Upper lobe of left lung (tissue), 6 donors: ENCODE measurements at regions not wholly inside any gene's neighbourhood (a gene's known extent, or its start where the extent isn't known, plus 50 kb on each side); places are given as distances from the start of the nearest gene placed in this dataset.

Experiments used
- ATAC-seq, 2 donors: fragments of 200-7000 bp; cut with Tn5 transposase; one replicate each; pipeline ENCODE4 v1.9.1; 2022; ENCODE audit warnings: mild to moderate bottlenecking in 2 of 2, moderate library complexity in 2 of 2; ENCODE audit not compliant: low FRiP score in 2 of 2
- DNase-seq, 2 donors: peaks; one replicate each; pipeline ENCODE4 v3.0.0-alpha.2; 2019 to 2020
- H3K27ac ChIP-seq, 4 donors: fragments of 200-600 bp; sonication (generic); one replicate each; pipeline ENCODE4 v1.5.1; 2016 to 2019
- H3K27me3 ChIP-seq, 4 donors: fragments of 200-600 bp; sonication (generic); one replicate each; pipeline ENCODE4 v1.5.1; 2017 to 2019
- H3K36me3 ChIP-seq, 4 donors: fragments of 200-600 bp; sonication (generic); one replicate each; pipeline ENCODE4 v1.5.1; 2016 to 2019
- H3K4me1 ChIP-seq, 4 donors: fragments of 200-600 bp; sonication (generic); one replicate each; pipeline ENCODE4 v1.5.1; 2018 to 2019
- H3K4me3 ChIP-seq, 4 donors: fragments of 200-600 bp; sonication (generic); one replicate each; pipeline ENCODE4 v1.5.1; 2017 to 2019; ENCODE audit warnings: mild to moderate bottlenecking in 2 of 4, moderate library complexity in 1 of 4
- H3K9me3 ChIP-seq, 4 donors: fragments of 200-600 bp; sonication (generic); one replicate each; pipeline ENCODE4 v1.5.1; 2018 to 2019
- EP300 ChIP-seq, 4 donors: sonication (generic); formaldehyde crosslinking; IDR thresholded peaks; one replicate each; pipeline ENCODE4 v1.5.1; 2017; ENCODE audit warnings: antibody characterized with exemption in 4 of 4, control low read depth in 2 of 4
- POLR2A ChIP-seq, 4 donors: fragments of 450-650 bp; IDR thresholded peaks; one replicate each; pipeline ENCODE4 v1.5.1; 2016 to 2017; ENCODE audit warnings: antibody characterized with exemption in 4 of 4, mild to moderate bottlenecking in 2 of 4
- POLR2AphosphoS5 ChIP-seq, 2 donors: sonication (generic); formaldehyde crosslinking; IDR thresholded peaks; one replicate each; pipeline ENCODE4 v1.5.1; 2017; ENCODE audit warnings: antibody characterized with exemption in 2 of 2
- WGBS, 2 donors: methylation state at CpG; one replicate each; pipeline ENCODE4 v1.1.5; 2017 to 2018; 5-methylcytosine and 5-hydroxymethylcytosine counted together
- TF ChIP-seq, protein P1 (sequence below), 6 experiments: fragments of 450-650 bp in 4 of 6; fragments of 200-600 bp in 2 of 6; sonication (generic) in 2 of 6; IDR thresholded peaks; one replicate each; pipeline ENCODE4 v1.5.1; 2016 to 2019; ENCODE audit warnings: antibody characterized with exemption in 6 of 6
- donor health status: DM: no; HTN: no; CAD: no; lungs with moderate emphysema.
- donor health status: DM: no; HTN: yes; CAD: no; lungs with severe emphysema.

DNA sequence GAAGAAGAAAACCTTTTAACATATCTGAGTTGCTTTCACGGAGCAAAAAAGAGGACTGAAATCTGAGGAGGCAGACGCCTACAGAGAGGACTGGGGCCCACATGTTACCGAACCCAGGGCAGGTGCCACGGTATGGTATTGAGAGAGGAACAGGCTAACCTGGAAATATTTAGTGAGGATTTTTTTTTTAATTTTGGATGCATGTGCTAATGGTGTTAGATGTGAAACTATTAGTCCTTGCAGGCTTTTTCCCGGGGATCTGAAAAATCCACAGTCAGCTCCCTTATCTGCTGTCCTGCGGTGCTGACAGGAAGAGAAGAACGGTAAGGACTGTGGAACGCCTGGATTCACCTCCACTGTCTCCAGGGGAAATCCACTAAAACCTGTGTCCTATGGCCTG is 819.7 kb downstream of the TMEM121 start:
- Histone ChIP-seq H3K36me3 (no peaks in the 10 kb centered on the region), H3K9me3 (no peaks in the 10 kb centered on the region), H3K4me1 (no peaks in the 10 kb centered on the region), H3K27me3 (peaks cover 0 to 3% (median 0%) of the 10 kb centered on the region in 4 donors), H3K27ac (no peak overlapping the region), H3K4me3 (no peak overlapping the region)
- WGBS, 2 donors: 70 to 74% methylated on average over 8 of the region's 8 CpGs
- TF ChIP-seq POLR2AphosphoS5 (IDR thresholded peaks at IDR 0.05): no peak
- TF ChIP-seq POLR2A (IDR thresholded peaks at IDR 0.05): no peak
- no peak for TF ChIP-seq EP300 (IDR thresholded peaks at IDR 0.05)
- TF ChIP-seq, protein P1, sequence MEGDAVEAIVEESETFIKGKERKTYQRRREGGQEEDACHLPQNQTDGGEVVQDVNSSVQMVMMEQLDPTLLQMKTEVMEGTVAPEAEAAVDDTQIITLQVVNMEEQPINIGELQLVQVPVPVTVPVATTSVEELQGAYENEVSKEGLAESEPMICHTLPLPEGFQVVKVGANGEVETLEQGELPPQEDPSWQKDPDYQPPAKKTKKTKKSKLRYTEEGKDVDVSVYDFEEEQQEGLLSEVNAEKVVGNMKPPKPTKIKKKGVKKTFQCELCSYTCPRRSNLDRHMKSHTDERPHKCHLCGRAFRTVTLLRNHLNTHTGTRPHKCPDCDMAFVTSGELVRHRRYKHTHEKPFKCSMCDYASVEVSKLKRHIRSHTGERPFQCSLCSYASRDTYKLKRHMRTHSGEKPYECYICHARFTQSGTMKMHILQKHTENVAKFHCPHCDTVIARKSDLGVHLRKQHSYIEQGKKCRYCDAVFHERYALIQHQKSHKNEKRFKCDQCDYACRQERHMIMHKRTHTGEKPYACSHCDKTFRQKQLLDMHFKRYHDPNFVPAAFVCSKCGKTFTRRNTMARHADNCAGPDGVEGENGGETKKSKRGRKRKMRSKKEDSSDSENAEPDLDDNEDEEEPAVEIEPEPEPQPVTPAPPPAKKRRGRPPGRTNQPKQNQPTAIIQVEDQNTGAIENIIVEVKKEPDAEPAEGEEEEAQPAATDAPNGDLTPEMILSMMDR (IDR thresholded peaks at IDR 0.05): no peak
- ATAC-seq (no peak), DNase-seq (no peak)

DNA sequence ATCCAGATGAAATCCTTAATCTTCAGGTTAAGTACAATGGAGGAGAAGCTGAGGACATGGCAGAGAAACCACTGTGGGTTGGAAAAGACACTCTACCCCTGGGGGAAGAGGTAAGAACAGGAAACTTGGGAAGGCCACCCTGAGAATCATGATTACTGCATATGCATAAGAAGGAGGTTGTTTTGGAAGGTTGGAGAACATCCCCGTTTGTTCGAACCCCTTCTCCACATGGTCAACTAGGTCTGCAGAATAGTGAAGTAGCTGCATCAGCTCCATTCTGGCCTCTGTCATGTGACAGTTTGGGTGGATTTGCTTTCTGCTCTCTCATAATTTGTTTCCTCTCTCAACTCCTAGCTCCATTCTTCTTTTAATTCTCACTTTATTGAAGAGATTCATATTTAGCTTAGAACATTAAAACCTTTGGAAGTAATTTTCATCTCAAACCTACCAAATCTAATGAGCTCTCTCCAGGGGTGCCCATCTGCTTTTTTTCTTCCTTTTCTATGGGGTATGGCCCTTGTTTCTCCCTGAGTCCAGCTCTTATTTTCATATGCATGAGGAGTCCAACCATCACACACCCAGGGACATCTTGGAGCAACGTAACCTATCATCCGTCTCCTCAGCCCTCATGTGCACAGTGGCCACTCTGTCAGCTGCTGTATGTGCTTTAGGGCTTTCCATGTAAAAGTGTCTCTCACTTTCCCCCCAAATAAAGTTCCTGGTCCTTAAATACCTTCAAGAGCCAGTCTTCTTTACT is 820.3 kb downstream of the TMEM121 start:
- no peak overlapping the region for H3K4me3 ChIP-seq
- H3K27me3 ChIP-seq: peaks cover 0 to 3% (median 0%) of the 10 kb centered on the region in 4 donors
- no peaks in the 10 kb centered on the region for H3K9me3 ChIP-seq
- TF ChIP-seq EP300 (IDR thresholded peaks at IDR 0.05) (no peak), POLR2A (IDR thresholded peaks at IDR 0.05) (no peak), POLR2AphosphoS5 (IDR thresholded peaks at IDR 0.05) (no peak)
- TF ChIP-seq, protein P1 (IDR thresholded peaks at IDR 0.05): no peak
- H3K4me1 ChIP-seq: no peaks in the 10 kb centered on the region
- DNase-seq (no peak), ATAC-seq (no peak)
- 90 to 91% methylated on average over 4 of the region's 4 CpGs for WGBS, 2 donors
- H3K27ac ChIP-seq: no peak overlapping the region
- H3K36me3 ChIP-seq: no peaks in the 10 kb centered on the region

DNA sequence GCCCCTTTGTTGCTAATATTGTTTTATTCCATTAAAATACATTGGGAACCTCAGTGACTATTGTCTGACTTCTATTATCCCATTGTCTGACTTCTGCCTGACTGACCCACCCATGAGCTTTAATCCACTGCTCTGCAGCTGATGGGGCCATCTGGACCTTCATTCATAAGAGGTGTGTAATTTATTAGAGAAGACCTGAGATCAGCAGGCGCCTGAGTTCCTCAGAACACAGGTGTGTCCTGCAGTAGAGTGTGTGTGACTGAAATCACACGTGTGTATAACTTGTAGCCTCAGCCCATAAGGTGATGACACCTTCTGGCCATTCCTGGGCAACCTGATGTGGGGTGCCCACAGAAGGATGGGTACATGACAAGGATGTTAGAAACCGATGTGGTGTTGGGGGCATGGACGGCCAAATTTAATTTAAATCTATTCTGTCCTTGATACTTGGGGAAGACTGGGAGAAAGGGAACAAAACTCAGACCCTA is 821.0 kb downstream of the TMEM121 start:
- WGBS, 2 donors: 57 to 70% methylated on average over 4 of the region's 4 CpGs
- no peak overlapping the region for H3K27ac ChIP-seq
- TF ChIP-seq POLR2A (IDR thresholded peaks at IDR 0.05): no peak
- TF ChIP-seq, protein P1 (IDR thresholded peaks at IDR 0.05): no peak
- no peak for TF ChIP-seq POLR2AphosphoS5 (IDR thresholded peaks at IDR 0.05)
- TF ChIP-seq EP300 (IDR thresholded peaks at IDR 0.05): no peak

DNA sequence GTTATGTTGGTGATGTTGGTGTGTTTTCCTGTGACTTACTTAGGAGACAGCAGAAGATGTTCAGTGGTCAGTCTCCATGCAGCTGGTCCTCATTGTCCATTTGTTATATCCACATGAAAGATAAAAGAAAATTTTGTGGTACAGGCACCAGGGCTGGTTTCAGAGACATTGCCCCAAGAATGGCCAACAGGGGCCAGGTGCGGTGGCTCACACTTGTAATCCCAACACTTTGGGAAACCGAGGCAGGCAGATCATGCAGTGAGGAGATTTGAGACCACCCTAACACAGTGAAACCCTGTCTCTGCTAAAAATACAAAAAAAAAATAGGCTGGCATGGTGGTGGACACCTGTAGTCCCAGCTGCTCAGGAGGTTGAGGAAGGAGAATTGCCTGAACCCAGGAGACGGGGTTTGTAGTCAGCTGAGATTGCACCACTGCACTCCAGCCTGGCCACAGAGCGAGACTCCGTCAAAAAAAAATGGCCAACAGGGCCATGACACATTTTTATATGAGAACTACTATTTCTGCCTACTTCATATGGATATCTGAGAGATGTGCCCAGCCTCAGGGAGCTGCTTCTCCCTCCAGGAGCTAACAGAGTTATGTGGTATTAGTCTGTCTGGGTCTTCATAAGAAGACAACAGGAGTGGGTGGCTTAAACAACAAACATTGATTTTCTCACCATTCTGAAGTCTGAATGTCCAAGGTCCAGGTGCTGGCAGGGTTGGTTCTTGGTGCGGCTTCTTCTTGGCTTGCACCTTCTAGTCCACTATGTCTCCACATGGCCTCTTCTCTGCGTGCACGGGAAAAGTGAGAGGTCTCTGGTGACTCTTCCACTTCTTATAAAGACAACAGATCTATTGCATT is 821.7 kb downstream of the TMEM121 start:
- Histone ChIP-seq H3K9me3 (no peaks in the 10 kb centered on the region), H3K36me3 (no peaks in the 10 kb centered on the region), H3K4me1 (no peaks in the 10 kb centered on the region), H3K27me3 (peaks cover 0 to 3% (median 0%) of the 10 kb centered on the region in 4 donors), H3K4me3 (no peak overlapping the region), H3K27ac (no peak overlapping the region)
- TF ChIP-seq, protein P1 (IDR thresholded peaks at IDR 0.05): no peak
- peak in 1 of 4 donors; percentile 12 for TF ChIP-seq POLR2A (IDR thresholded peaks at IDR 0.05)
- ATAC-seq (no peak), DNase-seq (no peak)
- WGBS, 2 donors: 49 to 54% methylated on average over 8 of the region's 8 CpGs

More for the DNA sequence above, 821.0 kb downstream of the TMEM121 start:
- Histone ChIP-seq H3K27me3 (peaks cover 0 to 3% (median 0%) of the 10 kb centered on the region in 4 donors), H3K4me3 (no peak overlapping the region), H3K9me3 (no peaks in the 10 kb centered on the region), H3K36me3 (no peaks in the 10 kb centered on the region), H3K4me1 (no peaks in the 10 kb centered on the region)
- ATAC-seq (no peak), DNase-seq (no peak)
